Endodermal cell (in vitro differentiated cells): ENCODE measurements at regions not wholly inside any gene's neighbourhood (a gene's known extent, or its start where the extent isn't known, plus 50 kb on each side); places are given as distances from the start of the nearest gene placed in this dataset.

Source experiments
- DNase-seq: peaks from one replicate; pipeline ENCODE4 v3.0.0-alpha.2; 2017
- H3K27ac ChIP-seq: 2 replicates; pipeline ENCODE4 v1.5.1; 2013; ENCODE audit warnings: mild to moderate bottlenecking, low read depth, low read length, moderate library complexity
- H3K27me3 ChIP-seq: 2 replicates; pipeline ENCODE4 v1.6.1; 2013; ENCODE audit warnings: mild to moderate bottlenecking, low read length, moderate library complexity; ENCODE audit not compliant: insufficient read depth, control insufficient read depth, poor library complexity, severe bottlenecking
- H3K36me3 ChIP-seq: 2 replicates; pipeline ENCODE4 v1.7.0; 2013; ENCODE audit warnings: mild to moderate bottlenecking, low read length, moderate library complexity; ENCODE audit not compliant: control insufficient read depth, insufficient read depth
- H3K4me1 ChIP-seq: one replicate; pipeline ENCODE4 v1.7.0; 2013; ENCODE audit warnings: low read length; ENCODE audit not compliant: control insufficient read depth, insufficient read depth
- H3K4me3 ChIP-seq: 2 replicates; pipeline ENCODE4 v1.5.1; 2013; ENCODE audit warnings: mild to moderate bottlenecking, low read length, moderate library complexity
- H3K9ac ChIP-seq: 2 replicates; pipeline ENCODE4 v1.6.1; 2013; ENCODE audit warnings: mild to moderate bottlenecking, low read length, moderate library complexity; ENCODE audit not compliant: poor library complexity, severe bottlenecking; ENCODE audit errors: extremely low read depth
- H3K9me3 ChIP-seq: 2 replicates; pipeline ENCODE4 v1.6.1; 2013; ENCODE audit warnings: mild to moderate bottlenecking, low read length, moderate library complexity; ENCODE audit not compliant: control insufficient read depth
- H3K27ac Mint-ChIP-seq: 2 replicates; pipeline ENCODE4 v1.8.0; 2020; ENCODE audit warnings: mixed read lengths
- H3K27me3 Mint-ChIP-seq: 2 replicates; pipeline ENCODE4 v1.8.0; 2021; ENCODE audit warnings: mild to moderate bottlenecking, mixed read lengths; ENCODE audit not compliant: insufficient read depth
- H3K36me3 Mint-ChIP-seq: 2 replicates; pipeline ENCODE4 v1.8.0; 2020; ENCODE audit warnings: low read depth, mixed read lengths
- H3K4me1 Mint-ChIP-seq: 2 replicates; pipeline ENCODE4 v1.8.0; 2020; ENCODE audit warnings: mixed read lengths
- H3K4me3 Mint-ChIP-seq: 2 replicates; pipeline ENCODE4 v1.8.0; 2020; ENCODE audit warnings: mild to moderate bottlenecking, moderate library complexity, mixed read lengths
- H3K9me3 Mint-ChIP-seq: 2 replicates; pipeline ENCODE4 v1.8.0; 2020; ENCODE audit warnings: mild to moderate bottlenecking, mixed read lengths
- WGBS, 2 experiments: methylation state at CpG; one replicate each; pipeline versions ENCODE4 v1.1.5 to v1.1.7; 2013; ENCODE audit warnings: missing lambda C conversion rate in 2 of 2, mixed read lengths in 1 of 2; ENCODE audit not compliant: insufficient coverage in 1 of 2, insufficient read length in 1 of 2; 5-methylcytosine and 5-hydroxymethylcytosine counted together
- TF ChIP-seq, protein P1 (sequence below): fragments of 200-600 bp; sonication (generic); conservative IDR thresholded peaks from 2 replicates; pipeline ENCODE4 v1.5.0; 2021; ENCODE audit warnings: antibody characterized with exemption, mild to moderate bottlenecking

GRCh38 chr11:134830312-134830711 lies 418.3 kb upstream of the B3GAT1 start:
- H3K9ac ChIP-seq, result no peak overlapping the region
- no peak overlapping the region for H3K27ac Mint-ChIP-seq
- no peak overlapping the region for H3K4me3 ChIP-seq
- DNase-seq, result no peak
- H3K9me3 Mint-ChIP-seq, result peaks cover 22% of the 10 kb centered on the region
- no peaks in the 10 kb centered on the region for H3K4me1 ChIP-seq
- TF ChIP-seq, protein P1, sequence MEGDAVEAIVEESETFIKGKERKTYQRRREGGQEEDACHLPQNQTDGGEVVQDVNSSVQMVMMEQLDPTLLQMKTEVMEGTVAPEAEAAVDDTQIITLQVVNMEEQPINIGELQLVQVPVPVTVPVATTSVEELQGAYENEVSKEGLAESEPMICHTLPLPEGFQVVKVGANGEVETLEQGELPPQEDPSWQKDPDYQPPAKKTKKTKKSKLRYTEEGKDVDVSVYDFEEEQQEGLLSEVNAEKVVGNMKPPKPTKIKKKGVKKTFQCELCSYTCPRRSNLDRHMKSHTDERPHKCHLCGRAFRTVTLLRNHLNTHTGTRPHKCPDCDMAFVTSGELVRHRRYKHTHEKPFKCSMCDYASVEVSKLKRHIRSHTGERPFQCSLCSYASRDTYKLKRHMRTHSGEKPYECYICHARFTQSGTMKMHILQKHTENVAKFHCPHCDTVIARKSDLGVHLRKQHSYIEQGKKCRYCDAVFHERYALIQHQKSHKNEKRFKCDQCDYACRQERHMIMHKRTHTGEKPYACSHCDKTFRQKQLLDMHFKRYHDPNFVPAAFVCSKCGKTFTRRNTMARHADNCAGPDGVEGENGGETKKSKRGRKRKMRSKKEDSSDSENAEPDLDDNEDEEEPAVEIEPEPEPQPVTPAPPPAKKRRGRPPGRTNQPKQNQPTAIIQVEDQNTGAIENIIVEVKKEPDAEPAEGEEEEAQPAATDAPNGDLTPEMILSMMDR, result no peak
- no peaks in the 10 kb centered on the region for H3K27me3 ChIP-seq
- H3K9me3 ChIP-seq, result no peaks in the 10 kb centered on the region
- peaks cover 2% of the 10 kb centered on the region for H3K36me3 Mint-ChIP-seq
- no peaks in the 10 kb centered on the region for H3K36me3 ChIP-seq
- no peaks in the 10 kb centered on the region for H3K4me1 Mint-ChIP-seq
- H3K4me3 Mint-ChIP-seq, result no peak overlapping the region
- no peak overlapping the region for H3K27ac ChIP-seq
- H3K27me3 Mint-ChIP-seq, result peaks cover 10% of the 10 kb centered on the region

- no peak for DNase-seq
- H3K27me3 Mint-ChIP-seq, result no peaks in the 10 kb centered on the region
- TF ChIP-seq, protein P1, result no peak
- Histone ChIP-seq H3K9me3 (no peaks in the 10 kb centered on the region), H3K27me3 (no peaks in the 10 kb centered on the region), H3K36me3 (no peaks in the 10 kb centered on the region), H3K27ac (no peak overlapping the region), H3K9ac (no peak overlapping the region), H3K4me1 (peaks cover 4% of the 10 kb centered on the region), H3K4me3 (no peak overlapping the region)
- peaks cover 5% of the 10 kb centered on the region for H3K9me3 Mint-ChIP-seq
- H3K4me1 Mint-ChIP-seq, result peaks cover 32% of the 10 kb centered on the region
- H3K4me3 Mint-ChIP-seq, result no peak overlapping the region
- no peak overlapping the region for H3K27ac Mint-ChIP-seq
- WGBS, 2 experiments, result 92 to 98% methylated on average over 4 of the region's 4 CpGs
- no peaks in the 10 kb centered on the region for H3K36me3 Mint-ChIP-seq
Measured at GRCh38 chr11:134823970-134824369, 411.9 kb upstream of the B3GAT1 start.

DNA sequence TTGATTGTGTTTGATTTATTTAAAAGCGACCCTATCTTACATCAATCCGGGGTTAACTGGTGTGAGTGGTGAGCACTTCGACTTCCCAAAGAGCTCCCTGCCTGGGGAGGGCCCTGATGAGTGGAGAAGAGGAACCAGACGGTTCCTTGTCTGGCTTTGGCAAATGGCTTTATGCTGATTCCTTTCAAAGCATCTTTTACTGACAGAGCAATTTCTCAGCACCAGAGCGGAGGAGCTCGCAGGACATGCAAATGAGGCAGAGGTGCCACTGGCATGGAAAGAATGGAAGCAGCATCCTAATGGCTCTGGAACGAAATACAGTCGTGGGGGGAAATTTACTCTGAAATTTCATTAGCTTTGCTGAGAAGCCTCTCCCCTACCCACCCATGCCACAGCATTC lies 410.9 kb upstream of the B3GAT1 start:
- no peak overlapping the region for H3K27ac ChIP-seq
- H3K27ac Mint-ChIP-seq, result no peak overlapping the region
- peaks cover 39% of the 10 kb centered on the region for H3K4me1 Mint-ChIP-seq
- H3K27me3 ChIP-seq, result no peaks in the 10 kb centered on the region
- H3K27me3 Mint-ChIP-seq, result no peaks in the 10 kb centered on the region
- no peaks in the 10 kb centered on the region for H3K9me3 ChIP-seq
- no peak overlapping the region for H3K4me3 ChIP-seq
- no peak overlapping the region for H3K9ac ChIP-seq
- DNase-seq, result no peak
- TF ChIP-seq, protein P1, result no peak
- 79% methylated on average over 8 of the region's 8 CpGs; no CpG with 5 or more reads in 1 of the 2 experiments for WGBS, 2 experiments
- no peaks in the 10 kb centered on the region for H3K36me3 Mint-ChIP-seq
- H3K9me3 Mint-ChIP-seq, result no peaks in the 10 kb centered on the region
- no peaks in the 10 kb centered on the region for H3K36me3 ChIP-seq
- no peak overlapping the region for H3K4me3 Mint-ChIP-seq
- peaks cover 10% of the 10 kb centered on the region for H3K4me1 ChIP-seq
